GM18858 (cell line): ENCODE measurements at regions not wholly inside any gene's neighbourhood (a gene's known extent, or its start where the extent isn't known, plus 50 kb on each side); places are given as distances from the start of the nearest gene placed in this dataset.
"Not testable (repeated sequence)": the region's sequence is repeated elsewhere in the genome, so short reads cannot be mapped to it uniquely, and the experiment has no call there.

Source experiments
- ATAC-seq: cut with Tn5 transposase; IDR thresholded peaks from one replicate; pipeline ENCODE4 v1.9.1; 2021; ENCODE audit not compliant: unreplicated experiment

DNA sequence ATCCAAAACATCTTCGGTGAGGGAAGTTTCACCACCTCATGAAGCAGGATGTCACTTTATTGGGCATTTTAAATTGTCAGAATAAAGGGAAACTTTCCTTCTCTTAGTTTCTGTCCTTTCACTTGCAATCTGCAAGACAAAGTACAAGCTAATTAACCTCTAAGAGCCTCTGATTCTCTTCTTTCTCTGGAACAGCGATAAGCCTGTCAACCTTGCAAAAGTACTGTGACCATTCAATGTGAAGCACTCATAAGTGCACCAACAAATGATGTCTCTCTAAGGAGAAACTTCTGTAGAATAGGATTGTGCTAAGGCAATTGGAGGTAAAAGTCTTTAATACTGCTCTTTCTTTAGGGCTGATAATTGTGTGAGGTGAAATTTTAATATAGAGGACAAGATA, 1622.3 kb downstream of the CDH8 start:
- no peak for ATAC-seq

- no peak for ATAC-seq
Measured at GRCh38 chr16:60407606-60408005, 1628.6 kb downstream of the CDH8 start.

- ATAC-seq, result no peak
Measured at GRCh38 chr16:60407034-60407433, 1629.2 kb downstream of the CDH8 start.

GRCh38 chr16:60405286-60405685, 1631.0 kb downstream of the CDH8 start:
- ATAC-seq, result no peak

DNA sequence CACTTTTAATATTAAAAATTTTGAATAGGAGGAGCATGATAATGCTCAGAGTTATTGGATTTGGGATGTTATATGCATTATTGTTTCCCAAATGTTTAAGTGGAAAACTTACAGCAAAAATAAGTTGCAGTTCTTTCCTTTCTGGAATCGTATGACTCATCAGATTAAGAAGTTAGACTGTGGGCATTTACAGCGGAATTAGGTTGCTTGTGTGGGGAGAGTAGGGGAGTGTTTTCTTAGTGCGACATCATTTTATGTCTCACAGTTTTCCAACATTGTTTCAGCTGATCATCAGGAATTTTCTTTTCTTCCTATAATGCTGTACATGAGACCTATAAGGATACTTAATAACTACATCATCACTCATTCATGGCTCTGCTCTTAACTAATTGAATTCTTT, 1631.8 kb downstream of the CDH8 start:
- no peak for ATAC-seq

- ATAC-seq, result peak; percentile 100
Measured at GRCh38 chr16:60402941-60403340, 1633.3 kb downstream of the CDH8 start.

- no peak for ATAC-seq
Measured at GRCh38 chr16:60392380-60392779, 1643.9 kb downstream of the CDH8 start.

- ATAC-seq, result no peak
Measured at GRCh38 chr16:60371591-60371990, 1637.5 kb upstream of the GOT2 start.

- no peak for ATAC-seq
Measured at GRCh38 chr16:60367739-60368138, 1633.6 kb upstream of the GOT2 start.

DNA sequence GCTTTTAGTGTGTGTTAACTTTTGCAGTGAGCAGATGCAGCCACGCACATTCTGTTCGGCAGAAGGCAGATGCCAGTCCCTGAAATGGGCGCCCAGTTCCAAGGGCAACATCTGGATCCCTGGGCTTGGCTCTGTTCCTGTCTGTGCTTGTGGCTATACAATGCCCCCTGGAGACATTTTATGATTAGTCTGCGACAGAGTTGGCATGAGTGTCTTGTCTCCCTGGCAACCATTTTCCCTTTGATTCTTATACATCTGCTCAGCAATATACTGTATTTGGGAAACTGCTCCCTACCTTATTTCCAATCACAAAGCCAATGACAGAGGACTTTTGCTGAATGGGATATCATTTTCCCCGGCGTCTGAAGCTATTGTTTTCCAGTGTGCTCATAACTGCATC, 1629.5 kb upstream of the GOT2 start:
- ATAC-seq, result no peak

DNA sequence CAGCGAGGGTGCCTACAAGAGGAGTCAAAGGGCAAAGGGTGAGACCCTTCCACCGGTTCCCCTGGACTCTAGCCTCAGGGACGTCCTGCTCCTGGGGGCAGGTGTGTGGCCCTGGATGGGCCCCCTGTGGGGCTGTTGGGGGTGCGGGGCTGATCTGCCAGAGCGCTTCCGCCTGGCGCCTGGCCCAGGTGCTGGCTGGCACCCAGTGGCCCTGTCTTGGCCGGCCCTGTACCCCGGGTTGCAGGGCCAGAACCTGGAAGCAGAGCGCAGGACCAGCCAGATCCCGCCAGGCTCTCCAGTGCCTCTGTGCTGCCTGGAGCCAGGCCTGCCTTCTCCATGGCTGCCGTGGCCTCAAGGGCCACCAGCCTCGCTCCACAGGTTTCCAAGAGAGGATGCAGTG, 1625.8 kb upstream of the GOT2 start:
- ATAC-seq, result not testable (repeated sequence)

GRCh38 chr16:60359412-60359811, 1625.3 kb upstream of the GOT2 start:
- ATAC-seq, result not testable (repeated sequence)

DNA sequence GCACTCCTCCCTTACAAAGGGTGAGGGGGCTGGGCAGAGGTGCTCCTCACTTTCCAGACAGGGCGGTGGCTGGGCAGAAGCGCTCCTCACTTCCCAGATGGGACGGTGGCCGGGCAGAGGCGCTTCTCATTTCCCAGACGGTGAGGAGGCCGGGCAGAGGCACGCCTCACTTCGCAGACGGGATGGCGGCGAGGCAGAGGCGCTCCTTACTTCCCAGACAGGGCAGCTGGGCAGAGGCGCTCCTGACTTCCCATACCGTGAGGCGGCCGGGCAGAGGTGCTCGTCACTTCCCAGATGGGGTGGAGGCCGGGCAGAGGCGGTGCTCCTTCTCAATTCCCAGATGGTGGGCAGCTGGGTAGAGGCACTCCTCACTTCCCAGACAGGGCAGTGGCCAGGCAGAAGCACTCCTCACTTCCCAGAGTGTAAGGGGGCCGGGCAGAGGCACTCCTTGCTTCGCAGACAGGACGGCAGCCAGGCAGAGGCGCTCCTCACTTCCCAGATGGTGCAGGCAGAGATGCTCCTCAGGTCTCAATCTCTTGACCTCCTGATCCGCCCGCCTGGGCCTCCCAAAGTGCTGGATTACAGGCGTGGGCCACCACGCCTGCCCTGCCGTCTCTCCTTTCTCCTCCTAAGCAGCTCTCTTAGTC, 1623.9 kb upstream of the GOT2 start:
- ATAC-seq, result not testable (repeated sequence)

- ATAC-seq, result no peak
Measured at GRCh38 chr16:60346256-60346655, 1612.1 kb upstream of the GOT2 start.

GRCh38 chr16:60337671-60338070, 1603.6 kb upstream of the GOT2 start:
- no peak for ATAC-seq

- ATAC-seq, result no peak
Measured at GRCh38 chr16:60331168-60331567, 1597.1 kb upstream of the GOT2 start.

DNA sequence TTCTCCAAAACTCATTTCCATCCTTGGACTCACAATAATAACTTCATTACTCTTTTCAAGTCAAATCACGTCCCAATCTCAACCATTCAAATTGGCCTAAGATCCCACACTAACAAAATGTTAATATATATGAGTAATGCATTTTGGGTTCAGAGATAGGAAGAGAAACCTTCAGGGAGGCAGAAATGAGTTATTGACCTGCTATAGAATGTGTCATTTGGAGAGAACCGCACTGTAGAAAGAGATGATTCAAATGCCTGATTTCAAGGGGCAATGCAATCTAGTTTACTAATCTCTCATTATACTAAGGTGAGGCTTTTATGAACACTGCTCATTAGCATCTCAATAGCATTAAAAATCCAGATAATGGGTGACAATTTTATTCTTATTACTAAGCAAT, 1595.0 kb upstream of the GOT2 start:
- ATAC-seq, result no peak

- no peak for ATAC-seq
Measured at GRCh38 chr16:60328152-60328551, 1594.0 kb upstream of the GOT2 start.

DNA sequence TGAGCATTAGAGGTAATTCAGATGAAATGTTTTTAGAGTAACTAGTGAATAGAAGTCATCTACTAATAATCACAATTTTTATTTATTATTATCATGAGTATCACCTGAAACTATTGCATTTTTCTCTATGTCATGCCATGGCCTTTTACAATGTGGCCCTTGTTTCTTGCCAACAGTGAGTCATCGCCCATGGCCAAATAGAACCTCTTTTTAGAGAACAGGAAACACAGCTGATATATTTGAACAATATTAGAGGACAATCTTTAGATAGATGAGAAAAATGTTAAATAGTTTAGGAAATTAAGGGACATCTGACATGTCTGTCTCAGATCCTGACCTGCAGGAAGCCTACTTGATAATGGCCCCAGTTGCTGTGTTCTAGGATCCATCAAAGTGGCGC, 1584.4 kb upstream of the GOT2 start:
- ATAC-seq, result no peak

- no peak for ATAC-seq
Measured at GRCh38 chr16:60310846-60311445, 1576.8 kb upstream of the GOT2 start.

- ATAC-seq, result no peak
Measured at GRCh38 chr16:60304720-60305119, 1570.6 kb upstream of the GOT2 start.

DNA sequence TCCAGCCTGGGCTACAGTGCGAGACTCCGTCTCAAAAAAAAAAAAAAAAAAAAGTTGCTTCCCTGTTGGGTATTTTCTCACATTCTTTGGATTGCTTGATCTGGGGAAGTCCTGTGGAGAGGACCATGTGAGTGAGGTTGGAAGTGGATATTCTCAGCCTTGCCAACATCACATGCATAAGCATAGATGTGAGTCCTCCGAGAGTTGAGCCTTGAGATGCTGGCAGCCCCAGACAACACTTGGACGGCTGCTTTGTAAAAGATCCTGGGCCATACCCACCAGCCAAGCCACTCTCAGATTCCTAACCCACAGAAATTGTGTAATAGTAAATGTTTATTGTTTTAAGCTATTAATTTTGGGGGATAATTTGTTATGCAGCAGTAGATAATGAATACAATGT, 1570.0 kb upstream of the GOT2 start:
- no peak for ATAC-seq

DNA sequence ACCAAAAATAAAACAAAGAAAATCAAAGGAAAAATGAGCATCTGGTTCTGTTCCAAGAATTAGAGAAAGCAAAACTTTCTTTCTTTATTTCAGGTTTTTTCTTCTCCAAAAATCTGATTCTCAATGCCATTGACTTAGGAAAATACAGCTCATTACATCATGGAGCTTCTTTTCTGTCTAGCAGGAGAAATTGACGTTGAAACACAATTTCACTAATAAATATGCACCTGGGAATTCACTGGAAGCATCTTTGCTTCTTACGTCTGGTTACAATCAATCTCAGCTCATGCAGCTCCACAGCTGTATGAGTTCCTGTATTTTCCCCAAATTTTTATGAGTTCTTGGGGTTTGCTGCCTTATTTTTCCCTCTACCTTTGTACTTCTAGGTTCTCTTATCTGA, 1568.6 kb upstream of the GOT2 start:
- no peak for ATAC-seq
